ENCODE measurements at regions not wholly inside any gene's neighbourhood (a gene's known extent, or its start where the extent isn't known, plus 50 kb on each side); places are given as distances from the start of the nearest gene placed in this dataset.
A peak's percentile ranks its signal among the peaks of the same experiment; 100 is the strongest.

DNA sequence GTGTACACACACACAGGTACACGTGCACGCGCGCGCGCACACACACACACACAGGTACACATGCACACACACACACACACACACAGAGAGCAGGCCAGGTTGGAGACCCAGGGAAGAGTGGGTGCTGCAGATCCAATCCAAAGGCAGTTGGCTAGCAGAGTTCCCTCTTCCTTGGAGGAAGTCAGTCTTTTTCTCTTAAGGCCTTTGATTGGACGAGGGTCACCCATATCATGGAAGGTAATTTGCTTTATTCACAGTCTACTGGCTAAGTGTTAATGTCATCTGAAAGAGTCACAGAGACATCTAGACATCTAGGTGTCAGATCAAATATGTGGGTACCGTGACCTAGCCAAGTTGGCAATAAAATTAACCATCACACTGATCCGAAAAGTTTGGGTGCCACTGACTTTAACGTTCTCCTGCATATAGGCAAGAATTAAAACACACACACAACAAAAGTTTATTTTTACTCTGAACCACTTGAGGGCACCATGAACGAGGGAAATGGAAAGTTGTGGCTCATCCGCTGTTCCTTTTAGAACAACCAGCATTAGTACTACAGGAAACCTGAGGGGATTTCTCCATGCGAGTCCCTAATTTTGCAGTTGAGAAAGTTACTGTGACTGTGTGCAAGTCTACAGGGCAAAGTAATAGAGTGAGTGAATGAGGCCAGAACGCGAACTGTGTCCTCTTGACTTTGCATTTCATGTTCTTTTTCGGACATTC is 66.0 kb upstream of the STOX2 start:
- 28% methylated on average over 15 of the region's 16 CpGs for WGBS (ENCODE audit: insufficient coverage, low coverage, missing lambda C conversion rate)
- ATAC-seq (0 out of 3 replicates have a peak, but pooled peaks have one; percentile 37), DNase-seq (ENCODE audit: extremely low read depth in 1 of 4, low spot score in 3 of 4) (peak in 1 of 4 experiments; percentile 6), FAIRE-seq (no peak)
- H3K27me3 ChIP-seq (ENCODE audit: control insufficient read depth in 2 of 2, insufficient read depth in 2 of 2, low read length in 2 of 2): peaks cover 7 to 12% of the 10 kb centered on the region in 2 experiments; a peak in 4 of 5 replicates
- no peaks in the 10 kb centered on the region for H4K20me1 ChIP-seq (replicated peaks; ENCODE audit: control insufficient read depth, insufficient read depth, low read length)
- H3K79me2 ChIP-seq (ENCODE audit: control insufficient read depth, insufficient read depth, low read length): no peaks in the 10 kb centered on the region
- in situ Hi-C loops (cut with MboI): loop anchor here (5.0 kb wide), 1 partner anchor 263 kb away; no protein-coding TSS in a partner anchor
- H3K36me3 ChIP-seq (ENCODE audit: control insufficient read depth, insufficient read depth, low read length): no peaks in the 10 kb centered on the region
- no peaks in the 10 kb centered on the region for H3K4me1 ChIP-seq (replicated peaks in 1 of 2; ENCODE audit: control insufficient read depth in 2 of 2, insufficient read depth in 2 of 2, low read length in 2 of 2)
- ChIA-PET CTCF (ENCODE audit: low intra/inter-chr PET ratio) (interaction anchor here (1.1 to 2.5 kb wide), 4 partner anchors 261 to 330 kb away, joined by 4 to 11 read pairs (median 6); no protein-coding TSS in a partner anchor), POLR2A (no interaction called here)
- H3K9me1 ChIP-seq (ENCODE audit: control insufficient read depth, insufficient read depth, low read length): no peaks in the 10 kb centered on the region
- no TSS peak for BruUV-seq (replicated peaks)
- H2AFZ ChIP-seq (ENCODE audit: low read depth, low read length): no peak overlapping the region
- intact Hi-C loops (cut with micrococcal nuclease): no loop called here
- no peak overlapping the region for H3K9ac ChIP-seq (ENCODE audit: insufficient read depth in 1 of 2, low read depth in 2 of 2, low read length in 2 of 2)
- no peak overlapping the region for H3K4me3 ChIP-seq
- no peak overlapping the region for H3K27ac ChIP-seq (ENCODE audit: extremely low read depth, low read depth, low read length)
- H3K9me3 ChIP-seq (replicated peaks; ENCODE audit: control insufficient read depth, insufficient read depth, low read depth, low read length): no peaks in the 10 kb centered on the region
- no peak overlapping the region for H3K4me2 ChIP-seq (ENCODE audit: insufficient read depth, low read length)
- TF ChIP-seq ZNF282 (CRISPR knock-in tag; IDR thresholded peaks at IDR 0.05) (no peak), NEUROD1 (IDR thresholded peaks at IDR 0.05; ENCODE audit: borderline replicate concordance, low read depth, low read length, partially characterized antibody) (no peak), SRSF9 (IDR thresholded peaks at IDR 0.05; ENCODE audit: borderline replicate concordance, low read depth, low read length) (no peak), RAD21 (CRISPR knock-in tag; conservative IDR thresholded peaks at IDR 0.05 in 1 of 2, IDR thresholded peaks at IDR 0.05 in 1 of 2) (peak; percentile 14 to 24; a peak in 2 of 4 replicates), TCFL5 (CRISPR knock-in tag; conservative IDR thresholded peaks at IDR 0.05) (no peak), NR2C2 (CRISPR knock-in tag; IDR thresholded peaks at IDR 0.05) (no peak), NR2C2 (tag; IDR thresholded peaks at IDR 0.05) (no peak), CEBPB (tag; IDR thresholded peaks at IDR 0.05) (no peak)
- TF ChIP-seq, protein P1, sequence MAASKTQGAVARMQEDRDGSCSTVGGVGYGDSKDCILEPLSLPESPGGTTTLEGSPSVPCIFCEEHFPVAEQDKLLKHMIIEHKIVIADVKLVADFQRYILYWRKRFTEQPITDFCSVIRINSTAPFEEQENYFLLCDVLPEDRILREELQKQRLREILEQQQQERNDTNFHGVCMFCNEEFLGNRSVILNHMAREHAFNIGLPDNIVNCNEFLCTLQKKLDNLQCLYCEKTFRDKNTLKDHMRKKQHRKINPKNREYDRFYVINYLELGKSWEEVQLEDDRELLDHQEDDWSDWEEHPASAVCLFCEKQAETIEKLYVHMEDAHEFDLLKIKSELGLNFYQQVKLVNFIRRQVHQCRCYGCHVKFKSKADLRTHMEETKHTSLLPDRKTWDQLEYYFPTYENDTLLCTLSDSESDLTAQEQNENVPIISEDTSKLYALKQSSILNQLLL (CRISPR knock-in tag; IDR thresholded peaks at IDR 0.05; ENCODE audit: borderline replicate concordance): no peak
- TF ChIP-seq, protein P2, sequence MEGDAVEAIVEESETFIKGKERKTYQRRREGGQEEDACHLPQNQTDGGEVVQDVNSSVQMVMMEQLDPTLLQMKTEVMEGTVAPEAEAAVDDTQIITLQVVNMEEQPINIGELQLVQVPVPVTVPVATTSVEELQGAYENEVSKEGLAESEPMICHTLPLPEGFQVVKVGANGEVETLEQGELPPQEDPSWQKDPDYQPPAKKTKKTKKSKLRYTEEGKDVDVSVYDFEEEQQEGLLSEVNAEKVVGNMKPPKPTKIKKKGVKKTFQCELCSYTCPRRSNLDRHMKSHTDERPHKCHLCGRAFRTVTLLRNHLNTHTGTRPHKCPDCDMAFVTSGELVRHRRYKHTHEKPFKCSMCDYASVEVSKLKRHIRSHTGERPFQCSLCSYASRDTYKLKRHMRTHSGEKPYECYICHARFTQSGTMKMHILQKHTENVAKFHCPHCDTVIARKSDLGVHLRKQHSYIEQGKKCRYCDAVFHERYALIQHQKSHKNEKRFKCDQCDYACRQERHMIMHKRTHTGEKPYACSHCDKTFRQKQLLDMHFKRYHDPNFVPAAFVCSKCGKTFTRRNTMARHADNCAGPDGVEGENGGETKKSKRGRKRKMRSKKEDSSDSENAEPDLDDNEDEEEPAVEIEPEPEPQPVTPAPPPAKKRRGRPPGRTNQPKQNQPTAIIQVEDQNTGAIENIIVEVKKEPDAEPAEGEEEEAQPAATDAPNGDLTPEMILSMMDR (IDR thresholded peaks at IDR 0.05 in 2 of 3, conservative IDR thresholded peaks at IDR 0.05 in 1 of 3; ENCODE audit: insufficient read depth in 2 of 3, low read depth in 1 of 3, low read length in 3 of 3): peak in 1 of 3 experiments; percentile 36; a peak in 2 of 6 replicates
